H1 (cell line): ENCODE measurements at regions not wholly inside any gene's neighbourhood (a gene's known extent, or its start where the extent isn't known, plus 50 kb on each side); places are given as distances from the start of the nearest gene placed in this dataset.

Experiments used
- CTCF ChIA-PET: fragments of 300-600 bp; sonication (Branson Sonifier 250); formaldehyde crosslinking; loops from one replicate; lab custom pipeline; 2021; ENCODE audit not compliant: partially characterized antibody; lab: Charles Lee
- POLR2A ChIA-PET: fragments of 300-600 bp; sonication (Branson Sonifier 250); formaldehyde crosslinking; loops from one replicate; lab custom pipeline; 2021; ENCODE audit warnings: inconsistent platforms; ENCODE audit not compliant: partially characterized antibody; lab: Charles Lee
- DNase-seq, 2 experiments: peaks; one replicate each; pipeline versions ENCODE4 v3.0.0 to v3.0.0-alpha.2; 2010 to 2022; ENCODE audit warnings: low spot score in 2 of 2, low read depth in 1 of 2, mixed read lengths in 1 of 2
- FAIRE-seq: peaks from 2 replicates; lab custom pipeline; 2011; peaks lifted over from hg19 to GRCh38; lab: Jason Lieb, UNC
- H2AFZ ChIP-seq: 2 replicates; pipeline ENCODE4 v1.8.1; 2012; ENCODE audit warnings: low read length, inconsistent platforms
- H2AK5ac ChIP-seq: 2 replicates; pipeline ENCODE4 v1.6.1; 2013; ENCODE audit warnings: low read depth, low read length
- H2BK120ac ChIP-seq: replicated peaks from 2 replicates; pipeline ENCODE3; 2013; ENCODE audit warnings: low read depth, low read length, inconsistent platforms
- H2BK12ac ChIP-seq: 2 replicates; pipeline ENCODE4 v1.6.1; 2013; ENCODE audit warnings: low read depth, low read length
- H2BK15ac ChIP-seq: 2 replicates; pipeline ENCODE4 v1.6.1; 2013; ENCODE audit warnings: low read length
- H2BK20ac ChIP-seq: 2 replicates; pipeline ENCODE4 v1.6.1; 2013; ENCODE audit warnings: low read length
- H2BK5ac ChIP-seq: 2 replicates; pipeline ENCODE4 v1.6.1; 2013; ENCODE audit warnings: low read depth, low read length
- H3K14ac ChIP-seq: 2 replicates; pipeline ENCODE4 v1.6.1; 2013; ENCODE audit warnings: inconsistent platforms; ENCODE audit not compliant: insufficient read length
- H3K18ac ChIP-seq: 2 replicates; pipeline ENCODE4 v1.6.1; 2013; ENCODE audit warnings: low read length; ENCODE audit errors: extremely low read depth
- H3K23ac ChIP-seq: 2 replicates; pipeline ENCODE4 v1.6.1; 2013; ENCODE audit warnings: inconsistent platforms; ENCODE audit not compliant: insufficient read length
- H3K23me2 ChIP-seq: 2 replicates; pipeline ENCODE4 v1.6.1; 2013; ENCODE audit warnings: low read depth, low read length
- H3K27ac ChIP-seq: 2 replicates; pipeline ENCODE4 v1.6.1; 2011; ENCODE audit warnings: low read depth, low read length, inconsistent platforms
- H3K27me3 ChIP-seq, 4 experiments: replicated peaks in 1 of 4; 1 replicate in 1 of 4; 2 replicates in 3 of 4; pipeline versions ENCODE4 v1.6.1 to v1.8.1; 2011 to 2013; ENCODE audit warnings: low read length in 3 of 4, mild to moderate bottlenecking in 3 of 4, inconsistent platforms in 2 of 4, mixed read lengths in 2 of 4, moderate library complexity in 1 of 4; ENCODE audit not compliant: control insufficient read depth in 3 of 4, insufficient read depth in 3 of 4; ENCODE audit errors: extremely low read depth in 1 of 4
- H3K36me3 ChIP-seq, 4 experiments: 2 replicates each; pipeline versions ENCODE4 v1.6.1 to v1.8.1; 2011 to 2013; ENCODE audit warnings: mild to moderate bottlenecking in 4 of 4, low read length in 3 of 4, moderate library complexity in 2 of 4, control low read depth in 1 of 4, inconsistent platforms in 1 of 4; ENCODE audit not compliant: insufficient read depth in 4 of 4, control insufficient read depth in 2 of 4
- H3K4ac ChIP-seq: replicated peaks from 2 replicates; pipeline ENCODE3; 2013; ENCODE audit warnings: low read length, low read depth, mixed read lengths, inconsistent platforms; ENCODE audit not compliant: insufficient read length
- H3K4me1 ChIP-seq, 4 experiments: replicated peaks in 1 of 4; 1 replicate in 1 of 4; 2 replicates in 3 of 4; pipeline versions ENCODE4 v1.6.1 to v1.8.1; 2011 to 2013; ENCODE audit warnings: low read length in 3 of 4, inconsistent platforms in 2 of 4, mixed read lengths in 1 of 4; ENCODE audit not compliant: insufficient read depth in 4 of 4, control insufficient read depth in 3 of 4
- H3K4me2 ChIP-seq, 2 experiments: 2 replicates each; pipeline versions ENCODE4 v1.6.1 to v1.8.1; 2011 to 2013; ENCODE audit warnings: low read depth in 2 of 2, low read length in 2 of 2, control low read depth in 1 of 2, inconsistent platforms in 1 of 2, mild to moderate bottlenecking in 1 of 2; ENCODE audit not compliant: insufficient read depth in 1 of 2
- H3K4me3 ChIP-seq, 4 experiments: fragments of 200-600, 300-600 bp in 1 of 4; sonication (generic), shearing (Covaris generic), sonication (Bioruptor Twin) in 1 of 4; 2 replicates each; pipeline versions ENCODE4 v1.5.1 to v1.8.1; 2011 to 2016; ENCODE audit warnings: low read length in 4 of 4, low read depth in 3 of 4, control low read depth in 2 of 4, inconsistent platforms in 2 of 4, mild to moderate bottlenecking in 2 of 4, mixed read lengths in 1 of 4, moderate library complexity in 1 of 4; ENCODE audit not compliant: insufficient read depth in 2 of 4; ENCODE audit errors: extremely low read depth in 1 of 4
- H3K56ac ChIP-seq: replicated peaks from 2 replicates; pipeline ENCODE3; 2013; ENCODE audit warnings: low read depth, mild to moderate bottlenecking, mixed read lengths, low read length, inconsistent platforms; ENCODE audit not compliant: insufficient read length
- H3K79me1 ChIP-seq: 2 replicates; pipeline ENCODE4 v1.6.1; 2013; ENCODE audit warnings: low read depth, low read length, control low read depth
- H3K79me2 ChIP-seq, 2 experiments: 2 replicates each; pipeline versions ENCODE4 v1.6.1 to v1.8.1; 2012 to 2013; ENCODE audit warnings: low read length in 2 of 2, mild to moderate bottlenecking in 2 of 2, inconsistent platforms in 1 of 2; ENCODE audit not compliant: insufficient read depth in 2 of 2, control insufficient read depth in 1 of 2
- H3K9ac ChIP-seq, 4 experiments: replicated peaks in 1 of 4; 1 replicate in 1 of 4; 2 replicates in 3 of 4; pipeline versions ENCODE4 v1.6.1 to v1.8.1; 2011 to 2013; ENCODE audit warnings: low read depth in 3 of 4, low read length in 3 of 4, control low read depth in 2 of 4, mild to moderate bottlenecking in 2 of 4, moderate library complexity in 2 of 4, inconsistent platforms in 1 of 4; ENCODE audit errors: extremely low read depth in 1 of 4
- H3K9me3 ChIP-seq, 2 experiments: 2 replicates each; pipeline versions ENCODE4 v1.6.1 to v1.8.1; 2012 to 2013; ENCODE audit warnings: mild to moderate bottlenecking in 2 of 2, moderate library complexity in 2 of 2, control low read depth in 1 of 2, inconsistent platforms in 1 of 2, low read depth in 1 of 2, low read length in 1 of 2, mixed read lengths in 1 of 2; ENCODE audit not compliant: insufficient read depth in 2 of 2
- H4K20me1 ChIP-seq, 2 experiments: replicated peaks in 1 of 2; 2 replicates each; pipeline versions ENCODE3 to v1.8.1; 2011 to 2013; ENCODE audit warnings: inconsistent platforms in 2 of 2, low read length in 2 of 2, mild to moderate bottlenecking in 1 of 2; ENCODE audit not compliant: insufficient read depth in 2 of 2, control insufficient read depth in 1 of 2
- H4K5ac ChIP-seq: 2 replicates; pipeline ENCODE4 v1.6.1; 2013; ENCODE audit warnings: low read length, low read depth, mixed read lengths, inconsistent platforms; ENCODE audit not compliant: insufficient read length
- H4K8ac ChIP-seq: 2 replicates; pipeline ENCODE4 v1.8.0; 2013; ENCODE audit warnings: mild to moderate bottlenecking, moderate library complexity, low read length, inconsistent platforms; ENCODE audit not compliant: insufficient read depth; ENCODE audit errors: extremely low read depth
- H4K91ac ChIP-seq: replicated peaks from 2 replicates; pipeline ENCODE3; 2013; ENCODE audit warnings: low read length, mixed read lengths, inconsistent platforms; ENCODE audit not compliant: insufficient read length
- CHD2 ChIP-seq: IDR thresholded peaks from 2 replicates; pipeline ENCODE4 v1.6.1; 2012; ENCODE audit warnings: low read length, improper control_type of control experiment
- EZH2 ChIP-seq: fragments of 200-600 bp; sonication (generic); IDR thresholded peaks from 2 replicates; pipeline ENCODE4 v1.7.1; 2012; ENCODE audit warnings: low read depth, mild to moderate bottlenecking, moderate library complexity, low read length, inconsistent platforms; ENCODE audit not compliant: severe bottlenecking
- WGBS, 2 experiments: shearing (Covaris generic) in 1 of 2; methylation state at CpG; one replicate each; pipeline versions ENCODE4 v1.1.6 to v1.1.7; 2013 to 2015; ENCODE audit warnings: low lambda C conversion rate in 2 of 2, mixed read lengths in 2 of 2, inconsistent platforms in 1 of 2, low coverage in 1 of 2, missing lambda C conversion rate in 1 of 2; ENCODE audit not compliant: insufficient replicate concordance in 2 of 2, insufficient coverage in 1 of 2, insufficient read length in 1 of 2; ENCODE audit errors: extremely low coverage in 1 of 2, missing lambda C conversion rate in 1 of 2; 5-methylcytosine and 5-hydroxymethylcytosine counted together

- Histone ChIP-seq H2BK12ac (no peak overlapping the region), H3K18ac (no peak overlapping the region), H3K27ac (no peak overlapping the region), H3K79me1 (no peaks in the 10 kb centered on the region), H3K4ac (no peak overlapping the region), H3K23ac (no peak overlapping the region), H3K23me2 (no peaks in the 10 kb centered on the region), H2BK120ac (no peak overlapping the region), H4K8ac (no peak overlapping the region), H2AFZ (peak overlapping the region; percentile 47; the same call in 1 of the 2 replicates), H3K79me2 (no peaks in the 10 kb centered on the region), H3K4me3 (no peak overlapping the region), H3K36me3 (no peaks in the 10 kb centered on the region), H3K14ac (no peak overlapping the region)
- CTCF ChIA-PET = no interaction called here
- 92% methylated on average over 1 of the region's 1 CpG; no CpG with 5 or more reads in 1 of the 2 experiments for WGBS, 2 experiments
- no peak for FAIRE-seq
- TF ChIP-seq CHD2 (no peak), EZH2 (no peak)
- TF ChIP-seq, all 59 proteins: peak for 0
- Histone ChIP-seq H2BK5ac (no peak overlapping the region), H2BK20ac (no peak overlapping the region), H4K5ac (no peak overlapping the region), H3K27me3 (no peaks in the 10 kb centered on the region), H3K9me3 (no peaks in the 10 kb centered on the region), H3K9ac (no peak overlapping the region), H3K56ac (no peak overlapping the region), H3K4me1 (no peaks in the 10 kb centered on the region), H2BK15ac (no peak overlapping the region), H2AK5ac (no peak overlapping the region), H4K20me1 (no peaks in the 10 kb centered on the region), H3K4me2 (no peak overlapping the region), H4K91ac (no peak overlapping the region)
- DNase-seq = no peak
- POLR2A ChIA-PET = no interaction called here
Measured at GRCh38 chr11:92048415-92048814, 176.2 kb upstream of the FAT3 start.
